Fibroblast of lung (primary cell): ENCODE measurements at regions not wholly inside any gene's neighbourhood (a gene's known extent, or its start where the extent isn't known, plus 50 kb on each side); places are given as distances from the start of the nearest gene placed in this dataset.

Source experiments
- EZH2 ChIP-seq: IDR thresholded peaks from 2 replicates; pipeline ENCODE4 v1.5.1; 2012; ENCODE audit warnings: low read length, control low read depth, mild to moderate bottlenecking; ENCODE audit errors: missing control alignments
- TF ChIP-seq, protein P1 (sequence below), 2 donors: IDR thresholded peaks in 1 of 2; conservative IDR thresholded peaks in 1 of 2; 1 replicate in 1 of 2; 2 replicates in 1 of 2; pipeline ENCODE4 v1.5.1; 2011 to 2012; ENCODE audit warnings: low read length in 2 of 2, control low read depth in 1 of 2, inconsistent platforms in 1 of 2, low read depth in 1 of 2, mild to moderate bottlenecking in 1 of 2

DNA sequence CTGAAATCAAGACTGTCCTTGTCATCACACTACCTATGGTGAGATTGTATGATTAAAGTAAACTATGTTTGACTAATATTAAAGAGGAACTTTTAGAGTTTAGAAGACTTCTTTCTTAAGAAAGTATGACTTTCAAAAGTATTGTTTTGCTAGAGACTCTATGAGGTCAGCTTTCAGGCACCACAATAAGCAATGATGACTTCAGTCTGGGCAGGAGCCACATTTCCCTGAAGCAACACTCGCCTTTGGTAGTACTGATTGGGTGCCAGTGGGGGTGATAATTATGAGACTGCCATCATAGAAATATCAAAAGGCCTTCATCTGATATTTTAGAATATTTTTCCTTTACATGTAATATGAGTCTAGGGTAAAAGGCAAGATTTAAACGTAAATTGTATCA, 212.6 kb downstream of the DTHD1 start:
- TF ChIP-seq, protein P1, sequence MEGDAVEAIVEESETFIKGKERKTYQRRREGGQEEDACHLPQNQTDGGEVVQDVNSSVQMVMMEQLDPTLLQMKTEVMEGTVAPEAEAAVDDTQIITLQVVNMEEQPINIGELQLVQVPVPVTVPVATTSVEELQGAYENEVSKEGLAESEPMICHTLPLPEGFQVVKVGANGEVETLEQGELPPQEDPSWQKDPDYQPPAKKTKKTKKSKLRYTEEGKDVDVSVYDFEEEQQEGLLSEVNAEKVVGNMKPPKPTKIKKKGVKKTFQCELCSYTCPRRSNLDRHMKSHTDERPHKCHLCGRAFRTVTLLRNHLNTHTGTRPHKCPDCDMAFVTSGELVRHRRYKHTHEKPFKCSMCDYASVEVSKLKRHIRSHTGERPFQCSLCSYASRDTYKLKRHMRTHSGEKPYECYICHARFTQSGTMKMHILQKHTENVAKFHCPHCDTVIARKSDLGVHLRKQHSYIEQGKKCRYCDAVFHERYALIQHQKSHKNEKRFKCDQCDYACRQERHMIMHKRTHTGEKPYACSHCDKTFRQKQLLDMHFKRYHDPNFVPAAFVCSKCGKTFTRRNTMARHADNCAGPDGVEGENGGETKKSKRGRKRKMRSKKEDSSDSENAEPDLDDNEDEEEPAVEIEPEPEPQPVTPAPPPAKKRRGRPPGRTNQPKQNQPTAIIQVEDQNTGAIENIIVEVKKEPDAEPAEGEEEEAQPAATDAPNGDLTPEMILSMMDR (conservative IDR thresholded peaks at IDR 0.05 in 1 of 2, IDR thresholded peaks at IDR 0.05 in 1 of 2; ENCODE audit: low read depth in 1 of 2, low read length in 2 of 2) = no peak
- TF ChIP-seq EZH2 = no peak
